Endothelial cell of umbilical vein (primary cell): ENCODE measurements at regions not wholly inside any gene's neighbourhood (a gene's known extent, or its start where the extent isn't known, plus 50 kb on each side); places are given as distances from the start of the nearest gene placed in this dataset.

Experiments used
- BruUV-seq: library from RNA; stranded (reverse); fragments of 400-500 nt; replicated peaks from 2 replicates; lab custom pipeline; 2021; lab: Mats Ljungman, UMichigan
- CTCF ChIA-PET: fragments of 300-600, 350-600 bp; sonication (Branson Sonifier 250); formaldehyde crosslinking; loops from one replicate; lab custom pipeline; 2021; ENCODE audit warnings: antibody characterized with exemption, inconsistent platforms; lab: Charles Lee
- POLR2A ChIA-PET: fragments of 300-600, 350-600 bp; sonication (Branson Sonifier 250); formaldehyde crosslinking; loops from one replicate; lab custom pipeline; 2021; ENCODE audit warnings: antibody characterized with exemption, inconsistent platforms; lab: Charles Lee
- DNase-seq: peaks from one replicate; pipeline ENCODE4 v3.0.0-alpha.2; 2011; ENCODE audit warnings: low read depth, low spot score
- FAIRE-seq: peaks from 2 replicates; lab custom pipeline; 2011; peaks lifted over from hg19 to GRCh38; lab: Jason Lieb, UNC
- H2AFZ ChIP-seq: 2 replicates; pipeline ENCODE4 v1.6.0; 2012; ENCODE audit warnings: low read depth, low read length, control low read depth, inconsistent platforms
- H3K27ac ChIP-seq: 2 replicates; pipeline ENCODE4 v1.5.1; 2011; ENCODE audit warnings: low read depth, mild to moderate bottlenecking, control low read depth, low read length, moderate library complexity; ENCODE audit not compliant: insufficient read depth
- H3K27me3 ChIP-seq, 2 experiments: 2 replicates each; pipeline versions ENCODE4 v1.6.0 to v1.6.1; 2011; ENCODE audit warnings: low read length in 2 of 2, mixed read lengths in 1 of 2; ENCODE audit not compliant: control insufficient read depth in 2 of 2, insufficient read depth in 2 of 2
- H3K36me3 ChIP-seq, 2 experiments: 2 replicates in 1 of 2; 3 replicates in 1 of 2; pipeline ENCODE4 v1.5.1; 2011; ENCODE audit warnings: low read length in 2 of 2, mild to moderate bottlenecking in 1 of 2, moderate library complexity in 1 of 2; ENCODE audit not compliant: control insufficient read depth in 2 of 2, insufficient read depth in 2 of 2; ENCODE audit errors: extremely low read depth in 1 of 2
- H3K4me1 ChIP-seq: 3 replicates; pipeline ENCODE4 v1.5.1; 2011; ENCODE audit warnings: mild to moderate bottlenecking, low read length; ENCODE audit not compliant: control insufficient read depth, insufficient read depth; ENCODE audit errors: extremely low read depth
- H3K4me2 ChIP-seq: 2 replicates; pipeline ENCODE4 v1.6.1; 2011; ENCODE audit warnings: low read length, control low read depth, mixed read lengths; ENCODE audit not compliant: insufficient read depth
- H3K4me3 ChIP-seq, 3 experiments: fragments of 200-600 bp in 1 of 3; sonication (generic), shearing (Covaris generic) in 1 of 3; replicated peaks in 1 of 3; 2 replicates each; pipeline ENCODE4 v1.5.1; 2011 to 2016; ENCODE audit warnings: control low read depth in 3 of 3, low read length in 3 of 3, mild to moderate bottlenecking in 2 of 3, inconsistent platforms in 1 of 3, low read depth in 1 of 3, moderate library complexity in 1 of 3; ENCODE audit not compliant: insufficient read depth in 1 of 3
- H3K79me2 ChIP-seq: 2 replicates; pipeline ENCODE4 v1.6.0; 2012; ENCODE audit warnings: low read length, inconsistent platforms; ENCODE audit not compliant: control insufficient read depth, insufficient read depth
- H3K9ac ChIP-seq: replicated peaks from 2 replicates; pipeline ENCODE3; 2011; ENCODE audit warnings: low read length, control low read depth; ENCODE audit not compliant: insufficient read depth; ENCODE audit errors: extremely low read depth
- H3K9me1 ChIP-seq: replicated peaks from 3 replicates; pipeline ENCODE4 v1.6.0; 2011; ENCODE audit warnings: mild to moderate bottlenecking, low read length; ENCODE audit not compliant: control insufficient read depth, insufficient read depth; ENCODE audit errors: extremely low read depth
- H3K9me3 ChIP-seq: replicated peaks from 2 replicates; pipeline ENCODE4 v1.5.1; 2012; ENCODE audit warnings: low read length, inconsistent platforms; ENCODE audit not compliant: control insufficient read depth, insufficient read depth
- H4K20me1 ChIP-seq: replicated peaks from 2 replicates; pipeline ENCODE3; 2011; ENCODE audit warnings: mild to moderate bottlenecking, low read length; ENCODE audit not compliant: control insufficient read depth, insufficient read depth; ENCODE audit errors: extremely low read depth
- CTCF ChIP-seq, 2 donors: IDR thresholded peaks; 1 replicate in 1 of 2; 2 replicates in 1 of 2; pipeline ENCODE4 v1.5.1; 2011; ENCODE audit warnings: low read length in 2 of 2, mild to moderate bottlenecking in 2 of 2, moderate library complexity in 2 of 2, control low read depth in 1 of 2, inconsistent platforms in 1 of 2, low read depth in 1 of 2; ENCODE audit not compliant: insufficient read depth in 1 of 2; ENCODE audit errors: extremely low read depth in 1 of 2
- EZH2 ChIP-seq: IDR thresholded peaks from 2 replicates; pipeline ENCODE4 v1.6.1; 2012; ENCODE audit warnings: borderline replicate concordance, low read depth, mild to moderate bottlenecking, moderate library complexity, low read length, inconsistent platforms; ENCODE audit not compliant: severe bottlenecking
- FOS ChIP-seq: IDR thresholded peaks from 2 replicates; pipeline ENCODE4 v1.6.1; 2011; ENCODE audit warnings: mild to moderate bottlenecking, low read length, moderate library complexity, borderline replicate concordance; ENCODE audit not compliant: insufficient read depth
- GATA2 ChIP-seq: IDR thresholded peaks from 2 replicates; pipeline ENCODE4 v1.7.0; 2011; ENCODE audit warnings: low read depth, mild to moderate bottlenecking, moderate library complexity, mixed read lengths, low read length; ENCODE audit not compliant: insufficient read length, insufficient read depth
- JUN ChIP-seq: IDR thresholded peaks from 2 replicates; pipeline ENCODE4 v1.6.1; 2011; ENCODE audit warnings: borderline replicate concordance, low read depth; ENCODE audit not compliant: insufficient read length, insufficient read depth
- MAX ChIP-seq: IDR thresholded peaks from 2 replicates; pipeline ENCODE4 v1.6.1; 2011; ENCODE audit not compliant: insufficient read depth, insufficient read length
- MYC ChIP-seq: IDR thresholded peaks from one replicate; pipeline ENCODE4 v1.6.1; 2011; ENCODE audit warnings: mild to moderate bottlenecking, low read depth, low read length
- POLR2A ChIP-seq: IDR thresholded peaks from 2 replicates; pipeline ENCODE4 v1.6.1; 2012; ENCODE audit warnings: low read depth, mild to moderate bottlenecking, control low read depth, low read length
- POLR2AphosphoS5 ChIP-seq: IDR thresholded peaks from 2 replicates; pipeline ENCODE4 v1.6.1; 2012; ENCODE audit warnings: low read depth, mild to moderate bottlenecking, control low read depth, low read length, moderate library complexity; ENCODE audit not compliant: insufficient read depth
- dilution Hi-C: fragments of 300-500 bp; cut with MboI; formaldehyde crosslinking; loops from one replicate; pipeline ENCODE4 v1.15.0; 2019; ENCODE audit warnings: low sequenced_read_pairs; ENCODE audit not compliant: extremely low pct_ligation_motif_present
- intact Hi-C: fragments of 100-400 bp; cut with micrococcal nuclease; formaldehyde crosslinking; loops from one replicate; pipeline ENCODE4 v1.10.0; 2022

- no peak overlapping the region for H2AFZ ChIP-seq
- no peak for DNase-seq
- no peak for TF ChIP-seq FOS
- TF ChIP-seq EZH2 = no peak
- TF ChIP-seq JUN = no peak
- no peak for TF ChIP-seq POLR2AphosphoS5
- TF ChIP-seq MYC = no peak
- TF ChIP-seq CTCF (IDR thresholded peaks at IDR 0.05; ENCODE audit: extremely low read depth in 1 of 2, insufficient read depth in 1 of 2, low read depth in 1 of 2, low read length in 2 of 2) = no peak
- no peak for TF ChIP-seq POLR2A
- H3K9me1 ChIP-seq = no peaks in the 10 kb centered on the region
- H3K79me2 ChIP-seq = no peaks in the 10 kb centered on the region
- no peaks in the 10 kb centered on the region for H3K36me3 ChIP-seq
- ChIA-PET CTCF (no interaction called here), POLR2A (no interaction called here)
- H3K27ac ChIP-seq = no peak overlapping the region
- no peak overlapping the region for H3K4me2 ChIP-seq
- peaks cover 2% of the 10 kb centered on the region in 2 experiments for H3K27me3 ChIP-seq
- H3K9me3 ChIP-seq = no peaks in the 10 kb centered on the region
- H3K4me1 ChIP-seq = no peaks in the 10 kb centered on the region
- no peak overlapping the region for H3K9ac ChIP-seq
- H3K4me3 ChIP-seq = no peak overlapping the region
- FAIRE-seq = no peak
- no TSS peak for BruUV-seq
- dilution Hi-C loops = no loop called here
- H4K20me1 ChIP-seq = no peaks in the 10 kb centered on the region
- intact Hi-C loops = no loop called here
These were observed 271.7 kb upstream of the GBE1 start for GRCh38 chr3:82033186-82033585.

- FAIRE-seq (no peak), DNase-seq (no peak)
- no peaks in the 10 kb centered on the region for H3K79me2 ChIP-seq
- H3K9me3 ChIP-seq = no peaks in the 10 kb centered on the region
- no peaks in the 10 kb centered on the region for H3K4me1 ChIP-seq
- no TSS peak for BruUV-seq
- CTCF ChIA-PET = no interaction called here
- dilution Hi-C loops = no loop called here
- H3K9ac ChIP-seq = no peak overlapping the region
- H3K36me3 ChIP-seq = no peaks in the 10 kb centered on the region
- H3K4me2 ChIP-seq = no peak overlapping the region
- H3K9me1 ChIP-seq = no peaks in the 10 kb centered on the region
- H3K27me3 ChIP-seq = peaks cover 2% of the 10 kb centered on the region in 2 experiments
- no peak overlapping the region for H2AFZ ChIP-seq
- H4K20me1 ChIP-seq = no peaks in the 10 kb centered on the region
- no peak overlapping the region for H3K27ac ChIP-seq
- POLR2A ChIA-PET = no interaction called here
- TF ChIP-seq MYC = no peak
- TF ChIP-seq JUN = no peak
- no peak for TF ChIP-seq EZH2
- TF ChIP-seq CTCF (IDR thresholded peaks at IDR 0.05; ENCODE audit: extremely low read depth in 1 of 2, insufficient read depth in 1 of 2, low read depth in 1 of 2, low read length in 2 of 2) = no peak
- TF ChIP-seq POLR2AphosphoS5 = no peak
- no peak for TF ChIP-seq GATA2
- no peak for TF ChIP-seq POLR2A
- TF ChIP-seq FOS = no peak
- TF ChIP-seq MAX = no peak
- H3K4me3 ChIP-seq = no peak overlapping the region
- intact Hi-C loops = no loop called here
These were observed 270.2 kb upstream of the GBE1 start for GRCh38 chr3:82031596-82031995.
